Thyroid gland (tissue), 4 donors: ENCODE measurements at regions not wholly inside any gene's neighbourhood (a gene's known extent, or its start where the extent isn't known, plus 50 kb on each side); places are given as distances from the start of the nearest gene placed in this dataset.
"Not testable (repeated sequence)": the region's sequence is repeated elsewhere in the genome, so short reads cannot be mapped to it uniquely, and the experiment has no call there.

ENCODE experiments used
- DNase-seq, 2 donors: peaks; one replicate each; pipeline ENCODE4 v3.0.0-alpha.2; 2019
- H3K27ac ChIP-seq, 3 donors: fragments of 200-600 bp; sonication (generic); 1 replicate in 2 of 3; 2 replicates in 1 of 3; pipeline ENCODE4 v1.5.1; 2016 to 2019; ENCODE audit warnings: mild to moderate bottlenecking in 1 of 3, moderate library complexity in 1 of 3
- H3K27me3 ChIP-seq: fragments of 200-600 bp; sonication (generic); one replicate; pipeline ENCODE4 v1.5.1; 2019
- H3K36me3 ChIP-seq, 2 donors: fragments of 200-600 bp; sonication (generic); one replicate each; pipeline ENCODE4 v1.5.1; 2016 to 2019
- H3K4me1 ChIP-seq, 2 donors: fragments of 200-600 bp; sonication (generic); one replicate each; pipeline ENCODE4 v1.5.1; 2017 to 2019
- H3K4me3 ChIP-seq, 3 donors: fragments of 200-600 bp; sonication (generic); replicated peaks in 1 of 3; 1 replicate in 2 of 3; 2 replicates in 1 of 3; pipeline ENCODE4 v1.5.1; 2016; ENCODE audit warnings: mild to moderate bottlenecking in 1 of 3
- H3K9me3 ChIP-seq: fragments of 200-600 bp; sonication (generic); one replicate; pipeline ENCODE4 v1.5.1; 2017
- CTCF ChIP-seq, 6 experiments: fragments of 200-600 bp in 3 of 6; fragments of 450-650 bp in 3 of 6; sonication (generic) in 3 of 6; IDR thresholded peaks; one replicate each; pipeline ENCODE4 v1.5.1; 2016 to 2019; ENCODE audit warnings: antibody characterized with exemption in 6 of 6, mild to moderate bottlenecking in 2 of 6, inconsistent platforms in 1 of 6, moderate library complexity in 1 of 6
- POLR2A ChIP-seq, 2 donors: fragments of 450-650 bp; IDR thresholded peaks; one replicate each; pipeline ENCODE4 v1.6.1; 2017; ENCODE audit warnings: antibody characterized with exemption in 2 of 2, mild to moderate bottlenecking in 2 of 2, moderate library complexity in 1 of 2
- WGBS, 2 donors: methylation state at CpG; one replicate each; pipeline ENCODE4 v1.1.5; 2017; 5-methylcytosine and 5-hydroxymethylcytosine counted together
- intact Hi-C: fragments of 100-400 bp; cut with DNase I; formaldehyde crosslinking; loops from one replicate; pipeline ENCODE4 v1.15.1; 2023

DNA sequence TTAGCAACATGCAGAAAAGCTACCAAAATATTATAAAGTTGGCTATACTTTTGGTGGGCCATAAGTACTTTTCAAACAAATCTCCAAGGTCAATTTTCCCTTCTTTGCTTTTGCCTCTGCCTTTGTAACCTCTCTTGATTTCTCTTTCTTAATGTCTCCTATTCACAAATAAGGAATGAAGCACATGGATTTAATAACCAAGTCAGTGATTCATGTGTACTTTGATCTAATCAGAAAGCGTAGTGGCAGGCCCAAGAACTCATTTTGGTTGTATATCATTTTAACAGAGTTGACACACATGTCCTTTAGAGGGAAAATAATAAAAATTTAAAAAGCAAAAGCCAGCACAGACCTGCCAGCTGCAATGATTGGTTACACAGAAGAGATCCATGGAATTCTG is 93.7 kb downstream of the FZD1 start:
- H3K27me3 ChIP-seq: no peaks in the 10 kb centered on the region
- whole genome bisulfite sequencing, 2 donors: 83 to 94% methylated on average over 1 of the region's 1 CpG
- intact Hi-C loops: no loop called here
- DNase-seq: no peak
- H3K27ac ChIP-seq: no peak overlapping the region
- H3K4me3 ChIP-seq: no peak overlapping the region
- TF ChIP-seq CTCF (IDR thresholded peaks at IDR 0.05) (no peak), POLR2A (IDR thresholded peaks at IDR 0.05) (no peak)
- no peaks in the 10 kb centered on the region for H3K36me3 ChIP-seq
- H3K4me1 ChIP-seq: no peaks in the 10 kb centered on the region
- no peaks in the 10 kb centered on the region for H3K9me3 ChIP-seq

DNA sequence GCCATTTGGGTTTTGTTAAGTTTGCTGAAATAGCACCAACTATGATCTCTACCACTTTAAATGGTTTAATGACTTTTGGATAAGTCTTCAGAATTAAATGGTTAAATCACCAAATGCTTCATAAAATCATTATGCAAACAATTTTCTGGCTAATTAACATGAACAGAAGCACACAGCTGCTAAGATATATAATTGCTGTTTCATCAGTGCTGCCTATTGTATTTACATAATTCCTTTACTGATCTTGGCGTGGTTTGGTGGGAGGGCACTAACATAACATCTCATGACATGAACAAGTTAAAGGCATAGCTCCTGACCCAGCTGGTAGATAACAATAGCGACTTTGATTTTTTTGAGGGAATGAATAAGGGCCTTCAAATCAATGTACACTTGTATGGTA is 94.1 kb downstream of the FZD1 start:
- H3K4me3 ChIP-seq: no peak overlapping the region

DNA sequence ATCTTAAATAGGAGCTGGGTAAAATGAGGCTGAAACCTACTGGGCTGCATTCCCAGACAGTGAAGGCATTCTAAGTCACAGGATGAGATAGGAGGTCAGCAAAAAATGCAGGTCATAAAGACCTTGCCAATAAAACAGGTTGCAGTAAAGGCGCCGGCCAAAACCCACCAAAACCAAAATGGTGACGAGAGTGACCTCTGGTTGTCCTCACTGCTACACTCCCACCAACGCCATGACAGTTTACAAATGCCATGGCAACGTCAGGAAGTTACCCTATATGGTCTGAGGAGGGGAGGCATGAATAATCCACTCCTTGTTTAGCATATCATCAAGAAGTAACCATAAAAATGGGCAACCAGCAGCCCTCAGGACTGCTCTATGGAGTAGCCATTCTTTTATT is 100.9 kb downstream of the FZD1 start:
- H3K9me3 ChIP-seq, H3K27ac ChIP-seq, H3K4me3 ChIP-seq, intact Hi-C loops, H3K36me3 ChIP-seq, H3K27me3 ChIP-seq, DNase-seq, H3K4me1 ChIP-seq: not testable (repeated sequence)
- WGBS, 2 donors: 93 to 97% methylated on average over 5 of the region's 5 CpGs

More for the DNA sequence above, 94.1 kb downstream of the FZD1 start:
- WGBS, 2 donors: 93% methylated on average over 2 of the region's 2 CpGs
- no peaks in the 10 kb centered on the region for H3K4me1 ChIP-seq
- TF ChIP-seq POLR2A (IDR thresholded peaks at IDR 0.05) (no peak), CTCF (IDR thresholded peaks at IDR 0.05) (no peak)
- no peaks in the 10 kb centered on the region for H3K9me3 ChIP-seq
- no peaks in the 10 kb centered on the region for H3K36me3 ChIP-seq
- intact Hi-C loops: no loop called here
- no peak overlapping the region for H3K27ac ChIP-seq
- no peak for DNase-seq
- H3K27me3 ChIP-seq: no peaks in the 10 kb centered on the region

GRCh38 chr7:91366091-91366490 is 101.9 kb downstream of the FZD1 start:
- H3K9me3 ChIP-seq: no peaks in the 10 kb centered on the region
- no peak overlapping the region for H3K4me3 ChIP-seq
- no peaks in the 10 kb centered on the region for H3K27me3 ChIP-seq
- H3K27ac ChIP-seq: no peak overlapping the region
- no peaks in the 10 kb centered on the region for H3K4me1 ChIP-seq
- no peak for DNase-seq
- no peaks in the 10 kb centered on the region for H3K36me3 ChIP-seq
- intact Hi-C loops: no loop called here
- TF ChIP-seq POLR2A (IDR thresholded peaks at IDR 0.05) (no peak), CTCF (IDR thresholded peaks at IDR 0.05) (no peak)

- Histone ChIP-seq H3K27ac (no peak overlapping the region), H3K4me3 (no peak overlapping the region), H3K4me1 (no peaks in the 10 kb centered on the region), H3K36me3 (no peaks in the 10 kb centered on the region), H3K27me3 (no peaks in the 10 kb centered on the region), H3K9me3 (no peaks in the 10 kb centered on the region)
- TF ChIP-seq CTCF (IDR thresholded peaks at IDR 0.05) (no peak), POLR2A (IDR thresholded peaks at IDR 0.05) (no peak)
- intact Hi-C loops: no loop called here
- DNase-seq: no peak
- WGBS, 2 donors: 90% methylated on average over 6 of the region's 6 CpGs
These were observed 103.8 kb downstream of the FZD1 start for GRCh38 chr7:91367812-91368578.
